ENCODE measurements at regions not wholly inside any gene's neighbourhood (a gene's known extent, or its start where the extent isn't known, plus 50 kb on each side); places are given as distances from the start of the nearest gene placed in this dataset.

- TF ChIP-seq CTCF (IDR thresholded peaks at IDR 0.05; ENCODE audit: low read depth, low read length, missing input control), result no peak
- TF ChIP-seq SP1 (IDR thresholded peaks at IDR 0.05), result no peak
- no peak for TF ChIP-seq RXRA (IDR thresholded peaks at IDR 0.05)
Measured at GRCh38 chr15:46293550-46293949, 658.7 kb downstream of the SQOR start (continued).

- H3K9me3 ChIP-seq (ENCODE audit: control insufficient read depth in 4 of 4, low read length in 3 of 4), result no peaks in the 10 kb centered on the region
- 77% methylated on average over 8 of the region's 8 CpGs for WGBS
- TF ChIP-seq TAF1 (conservative IDR thresholded peaks at IDR 0.05), result no peak
- no peak for TF ChIP-seq ZBTB33 (IDR thresholded peaks at IDR 0.05)
- TF ChIP-seq YY1 (IDR thresholded peaks at IDR 0.05), result no peak
- no peak for TF ChIP-seq HNF4G (IDR thresholded peaks at IDR 0.05)
- TF ChIP-seq RAD21 (IDR thresholded peaks at IDR 0.05), result no peak
- TF ChIP-seq JUND (IDR thresholded peaks at IDR 0.05), result no peak
- no peak for TF ChIP-seq MAX (IDR thresholded peaks at IDR 0.05)
- no peak for TF ChIP-seq GABPA (IDR thresholded peaks at IDR 0.05 in 1 of 2, conservative IDR thresholded peaks at IDR 0.05 in 1 of 2)
- TF ChIP-seq REST (IDR thresholded peaks at IDR 0.05), result no peak
- TF ChIP-seq FOXA2 (IDR thresholded peaks at IDR 0.05), result no peak
- no peak for TF ChIP-seq SP1 (IDR thresholded peaks at IDR 0.05)
- no peak for TF ChIP-seq NR2F2 (IDR thresholded peaks at IDR 0.05)
- TF ChIP-seq FOXA1 (IDR thresholded peaks at IDR 0.05), result no peak
- TF ChIP-seq RXRA (IDR thresholded peaks at IDR 0.05), result no peak
- no peak for TF ChIP-seq CTCF (IDR thresholded peaks at IDR 0.05; ENCODE audit: low read depth, low read length, missing input control)
- H3K27ac ChIP-seq (ENCODE audit: low read depth in 1 of 2, low read length in 2 of 2), result no peak overlapping the region
- H3K4me3 ChIP-seq (ENCODE audit: low read depth in 1 of 3, low read length in 3 of 3), result no peak overlapping the region
- peaks cover 0 to 2% (median 0%) of the 10 kb centered on the region in 4 donors for H3K36me3 ChIP-seq (ENCODE audit: control insufficient read depth in 4 of 4, insufficient read depth in 3 of 4, low read depth in 1 of 4, low read length in 3 of 4)
- no peak overlapping the region for H3K9ac ChIP-seq (ENCODE audit: low read depth in 1 of 2, low read length in 2 of 2)
- H3K27me3 ChIP-seq (ENCODE audit: control insufficient read depth in 4 of 4, insufficient read depth in 4 of 4, low read length in 3 of 4), result no peaks in the 10 kb centered on the region
- DNase-seq (ENCODE audit: low spot score), result no peak
- no peaks in the 10 kb centered on the region for H3K4me1 ChIP-seq (ENCODE audit: control insufficient read depth in 4 of 4, insufficient read depth in 4 of 4, low read length in 3 of 4)
Measured at GRCh38 chr15:46296002-46296401, 661.2 kb downstream of the SQOR start.
